Liver (tissue), 8 donors: ENCODE measurements at regions not wholly inside any gene's neighbourhood (a gene's known extent, or its start where the extent isn't known, plus 50 kb on each side); places are given as distances from the start of the nearest gene placed in this dataset.

ENCODE experiments used
- DNase-seq: peaks from one replicate; pipeline ENCODE4 v3.0.0-alpha.2; 2017; ENCODE audit warnings: low spot score
- H3K27ac ChIP-seq, 2 donors: one replicate each; pipeline ENCODE4 v1.7.0; 2013; ENCODE audit warnings: inconsistent platforms in 2 of 2, low read length in 2 of 2, control low read depth in 1 of 2, low read depth in 1 of 2, mild to moderate bottlenecking in 1 of 2
- H3K27me3 ChIP-seq, 4 donors: one replicate each; pipeline versions ENCODE4 v1.6.1 to v1.7.0; 2013; ENCODE audit warnings: low read length in 3 of 4, inconsistent platforms in 1 of 4, mild to moderate bottlenecking in 1 of 4, moderate library complexity in 1 of 4; ENCODE audit not compliant: control insufficient read depth in 4 of 4, insufficient read depth in 4 of 4
- H3K36me3 ChIP-seq, 4 donors: one replicate each; pipeline versions ENCODE4 v1.6.1 to v1.7.0; 2013; ENCODE audit warnings: low read length in 3 of 4, mild to moderate bottlenecking in 3 of 4, low read depth in 1 of 4, moderate library complexity in 1 of 4; ENCODE audit not compliant: control insufficient read depth in 4 of 4, insufficient read depth in 3 of 4
- H3K4me1 ChIP-seq, 4 donors: one replicate each; pipeline versions ENCODE4 v1.6.1 to v1.7.0; 2013; ENCODE audit warnings: low read length in 3 of 4, mild to moderate bottlenecking in 3 of 4, moderate library complexity in 1 of 4; ENCODE audit not compliant: control insufficient read depth in 4 of 4, insufficient read depth in 4 of 4
- H3K4me3 ChIP-seq, 3 donors: one replicate each; pipeline versions ENCODE4 v1.6.1 to v1.7.0; 2013; ENCODE audit warnings: low read length in 3 of 3, control low read depth in 1 of 3, low read depth in 1 of 3, mild to moderate bottlenecking in 1 of 3
- H3K9ac ChIP-seq, 2 donors: one replicate each; pipeline ENCODE4 v1.7.0; 2013; ENCODE audit warnings: low read length in 2 of 2, mild to moderate bottlenecking in 2 of 2, moderate library complexity in 2 of 2, control low read depth in 1 of 2, low read depth in 1 of 2
- H3K9me3 ChIP-seq, 4 donors: one replicate each; pipeline versions ENCODE4 v1.6.1 to v1.7.0; 2013; ENCODE audit warnings: low read length in 3 of 4; ENCODE audit not compliant: control insufficient read depth in 4 of 4
- ATF3 ChIP-seq: IDR thresholded peaks from 2 replicates; pipeline ENCODE4 v1.6.1; 2016; ENCODE audit warnings: antibody characterized with exemption
- EGR1 ChIP-seq, 2 donors: IDR thresholded peaks; 2 replicates each; pipeline ENCODE4 v1.6.1; 2016 to 2018; ENCODE audit warnings: antibody characterized with exemption in 2 of 2, low read depth in 2 of 2
- FOXA1 ChIP-seq: IDR thresholded peaks from 2 replicates; pipeline ENCODE4 v1.6.1; 2016; ENCODE audit warnings: antibody characterized with exemption
- JUND ChIP-seq, 2 donors: IDR thresholded peaks; 2 replicates each; pipeline ENCODE4 v1.6.1; 2016; ENCODE audit warnings: antibody characterized with exemption in 2 of 2
- NR2F2 ChIP-seq: IDR thresholded peaks from 2 replicates; pipeline ENCODE4 v1.6.1; 2016; ENCODE audit warnings: antibody characterized with exemption
- RAD21 ChIP-seq, 2 donors: IDR thresholded peaks; 2 replicates each; pipeline ENCODE4 v1.6.1; 2016; ENCODE audit warnings: antibody characterized with exemption in 2 of 2, mild to moderate bottlenecking in 2 of 2
- SP1 ChIP-seq: IDR thresholded peaks from 2 replicates; pipeline ENCODE4 v1.6.1; 2018; ENCODE audit warnings: antibody characterized with exemption, mild to moderate bottlenecking
- YY1 ChIP-seq: IDR thresholded peaks from 2 replicates; pipeline ENCODE4 v1.6.1; 2016; ENCODE audit warnings: antibody characterized with exemption, mild to moderate bottlenecking
- WGBS: extraction: QIAGEN DNeasy Blood & Tissue Kit; methylation state at CpG from one replicate; pipeline ENCODE4 v1.1.7; 2013; 5-methylcytosine and 5-hydroxymethylcytosine counted together
- TF ChIP-seq, protein P1 (sequence below): IDR thresholded peaks from 2 replicates; pipeline ENCODE4 v1.6.1; 2016; ENCODE audit warnings: antibody characterized with exemption
- TF ChIP-seq, protein P2 (sequence below): IDR thresholded peaks from 2 replicates; pipeline ENCODE4 v1.6.1; 2016; ENCODE audit warnings: antibody characterized with exemption, mild to moderate bottlenecking
- TF ChIP-seq, protein P3 (sequence below): fragments of 150-350 bp; IDR thresholded peaks from 2 replicates; pipeline ENCODE4 v1.5.1; 2017; ENCODE audit warnings: improper control_type of control experiment, low read depth, low read length; ENCODE audit not compliant: missing input control
- TF ChIP-seq, protein P4 (sequence below): IDR thresholded peaks from 2 replicates; pipeline ENCODE4 v1.6.1; 2016; ENCODE audit warnings: antibody characterized with exemption
- donor health status: healthy.
- donor health status: healthy.
- donor health status: healthy.
- donor health status: healthy.
- donor health status: healthy.

GRCh38 chr2:145655165-145655765 lies 1135.3 kb upstream of the ZEB2 start:
- no peaks in the 10 kb centered on the region for H3K27me3 ChIP-seq
- H3K9ac ChIP-seq, result no peak overlapping the region
- peaks cover 0 to 2% (median 0%) of the 10 kb centered on the region in 4 donors for H3K9me3 ChIP-seq
- no peak overlapping the region for H3K4me3 ChIP-seq
- no peaks in the 10 kb centered on the region for H3K4me1 ChIP-seq
- TF ChIP-seq, protein P1, sequence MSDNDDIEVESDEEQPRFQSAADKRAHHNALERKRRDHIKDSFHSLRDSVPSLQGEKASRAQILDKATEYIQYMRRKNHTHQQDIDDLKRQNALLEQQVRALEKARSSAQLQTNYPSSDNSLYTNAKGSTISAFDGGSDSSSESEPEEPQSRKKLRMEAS, result no peak
- TF ChIP-seq RAD21 (IDR thresholded peaks at IDR 0.05) (no peak), EGR1 (IDR thresholded peaks at IDR 0.05; ENCODE audit: low read depth in 2 of 2) (no peak), NR2F2 (no peak), FOXA1 (no peak), ATF3 (no peak), SP1 (no peak)
- TF ChIP-seq, protein P2, sequence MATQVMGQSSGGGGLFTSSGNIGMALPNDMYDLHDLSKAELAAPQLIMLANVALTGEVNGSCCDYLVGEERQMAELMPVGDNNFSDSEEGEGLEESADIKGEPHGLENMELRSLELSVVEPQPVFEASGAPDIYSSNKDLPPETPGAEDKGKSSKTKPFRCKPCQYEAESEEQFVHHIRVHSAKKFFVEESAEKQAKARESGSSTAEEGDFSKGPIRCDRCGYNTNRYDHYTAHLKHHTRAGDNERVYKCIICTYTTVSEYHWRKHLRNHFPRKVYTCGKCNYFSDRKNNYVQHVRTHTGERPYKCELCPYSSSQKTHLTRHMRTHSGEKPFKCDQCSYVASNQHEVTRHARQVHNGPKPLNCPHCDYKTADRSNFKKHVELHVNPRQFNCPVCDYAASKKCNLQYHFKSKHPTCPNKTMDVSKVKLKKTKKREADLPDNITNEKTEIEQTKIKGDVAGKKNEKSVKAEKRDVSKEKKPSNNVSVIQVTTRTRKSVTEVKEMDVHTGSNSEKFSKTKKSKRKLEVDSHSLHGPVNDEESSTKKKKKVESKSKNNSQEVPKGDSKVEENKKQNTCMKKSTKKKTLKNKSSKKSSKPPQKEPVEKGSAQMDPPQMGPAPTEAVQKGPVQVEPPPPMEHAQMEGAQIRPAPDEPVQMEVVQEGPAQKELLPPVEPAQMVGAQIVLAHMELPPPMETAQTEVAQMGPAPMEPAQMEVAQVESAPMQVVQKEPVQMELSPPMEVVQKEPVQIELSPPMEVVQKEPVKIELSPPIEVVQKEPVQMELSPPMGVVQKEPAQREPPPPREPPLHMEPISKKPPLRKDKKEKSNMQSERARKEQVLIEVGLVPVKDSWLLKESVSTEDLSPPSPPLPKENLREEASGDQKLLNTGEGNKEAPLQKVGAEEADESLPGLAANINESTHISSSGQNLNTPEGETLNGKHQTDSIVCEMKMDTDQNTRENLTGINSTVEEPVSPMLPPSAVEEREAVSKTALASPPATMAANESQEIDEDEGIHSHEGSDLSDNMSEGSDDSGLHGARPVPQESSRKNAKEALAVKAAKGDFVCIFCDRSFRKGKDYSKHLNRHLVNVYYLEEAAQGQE, result no peak
- TF ChIP-seq, protein P3, sequence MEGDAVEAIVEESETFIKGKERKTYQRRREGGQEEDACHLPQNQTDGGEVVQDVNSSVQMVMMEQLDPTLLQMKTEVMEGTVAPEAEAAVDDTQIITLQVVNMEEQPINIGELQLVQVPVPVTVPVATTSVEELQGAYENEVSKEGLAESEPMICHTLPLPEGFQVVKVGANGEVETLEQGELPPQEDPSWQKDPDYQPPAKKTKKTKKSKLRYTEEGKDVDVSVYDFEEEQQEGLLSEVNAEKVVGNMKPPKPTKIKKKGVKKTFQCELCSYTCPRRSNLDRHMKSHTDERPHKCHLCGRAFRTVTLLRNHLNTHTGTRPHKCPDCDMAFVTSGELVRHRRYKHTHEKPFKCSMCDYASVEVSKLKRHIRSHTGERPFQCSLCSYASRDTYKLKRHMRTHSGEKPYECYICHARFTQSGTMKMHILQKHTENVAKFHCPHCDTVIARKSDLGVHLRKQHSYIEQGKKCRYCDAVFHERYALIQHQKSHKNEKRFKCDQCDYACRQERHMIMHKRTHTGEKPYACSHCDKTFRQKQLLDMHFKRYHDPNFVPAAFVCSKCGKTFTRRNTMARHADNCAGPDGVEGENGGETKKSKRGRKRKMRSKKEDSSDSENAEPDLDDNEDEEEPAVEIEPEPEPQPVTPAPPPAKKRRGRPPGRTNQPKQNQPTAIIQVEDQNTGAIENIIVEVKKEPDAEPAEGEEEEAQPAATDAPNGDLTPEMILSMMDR, result no peak
- TF ChIP-seq, protein P4, sequence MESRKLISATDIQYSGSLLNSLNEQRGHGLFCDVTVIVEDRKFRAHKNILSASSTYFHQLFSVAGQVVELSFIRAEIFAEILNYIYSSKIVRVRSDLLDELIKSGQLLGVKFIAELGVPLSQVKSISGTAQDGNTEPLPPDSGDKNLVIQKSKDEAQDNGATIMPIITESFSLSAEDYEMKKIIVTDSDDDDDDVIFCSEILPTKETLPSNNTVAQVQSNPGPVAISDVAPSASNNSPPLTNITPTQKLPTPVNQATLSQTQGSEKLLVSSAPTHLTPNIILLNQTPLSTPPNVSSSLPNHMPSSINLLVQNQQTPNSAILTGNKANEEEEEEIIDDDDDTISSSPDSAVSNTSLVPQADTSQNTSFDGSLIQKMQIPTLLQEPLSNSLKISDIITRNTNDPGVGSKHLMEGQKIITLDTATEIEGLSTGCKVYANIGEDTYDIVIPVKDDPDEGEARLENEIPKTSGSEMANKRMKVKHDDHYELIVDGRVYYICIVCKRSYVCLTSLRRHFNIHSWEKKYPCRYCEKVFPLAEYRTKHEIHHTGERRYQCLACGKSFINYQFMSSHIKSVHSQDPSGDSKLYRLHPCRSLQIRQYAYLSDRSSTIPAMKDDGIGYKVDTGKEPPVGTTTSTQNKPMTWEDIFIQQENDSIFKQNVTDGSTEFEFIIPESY, result no peak
- H3K36me3 ChIP-seq, result no peaks in the 10 kb centered on the region
- no peak for DNase-seq
- H3K27ac ChIP-seq, result no peak overlapping the region
- 84% methylated on average over 5 of the region's 5 CpGs for WGBS

GRCh38 chr2:145654746-145655145 lies 1134.8 kb upstream of the ZEB2 start:
- H3K9ac ChIP-seq, result no peak overlapping the region
- no peak overlapping the region for H3K27ac ChIP-seq
- peaks cover 0 to 4% (median 0%) of the 10 kb centered on the region in 4 donors for H3K9me3 ChIP-seq
- 81% methylated on average over 3 of the region's 3 CpGs for WGBS
- H3K4me3 ChIP-seq, result no peak overlapping the region
- DNase-seq, result no peak
- H3K27me3 ChIP-seq, result no peaks in the 10 kb centered on the region
- TF ChIP-seq ATF3 (no peak), JUND (IDR thresholded peaks at IDR 0.05) (no peak), YY1 (no peak)
- TF ChIP-seq, protein P3, result no peak
- H3K36me3 ChIP-seq, result no peaks in the 10 kb centered on the region
- no peaks in the 10 kb centered on the region for H3K4me1 ChIP-seq
